ENCODE measurements at regions not wholly inside any gene's neighbourhood (a gene's known extent, or its start where the extent isn't known, plus 50 kb on each side); places are given as distances from the start of the nearest gene placed in this dataset.

DNA sequence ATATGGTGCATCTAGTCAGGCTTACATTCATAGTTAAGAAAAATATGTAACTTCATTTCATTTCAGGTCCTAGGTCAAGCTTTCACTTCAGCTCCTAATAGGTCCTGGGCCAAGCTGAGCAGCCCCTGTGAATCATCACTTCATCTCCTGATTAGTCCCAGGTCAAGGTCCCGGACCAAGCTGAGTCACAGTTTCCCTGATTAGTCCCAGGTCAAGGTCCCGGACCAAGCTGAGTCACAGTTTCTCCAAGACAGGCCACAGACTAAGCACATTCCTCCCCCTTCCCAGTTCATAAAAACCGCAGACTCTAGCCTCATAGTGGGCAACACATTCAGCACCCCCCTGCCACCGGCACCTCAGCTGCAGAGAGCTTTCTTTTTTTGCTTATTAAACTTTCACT lies 1331.8 kb downstream of the PCDH19 start:
- Histone ChIP-seq H3K27ac (ENCODE audit: low read length) (no peak overlapping the region), H3K4me1 (ENCODE audit: control insufficient read depth, low read depth, low read length) (no peaks in the 10 kb centered on the region), H3K36me3 (ENCODE audit: control insufficient read depth, low read depth, low read length) (no peaks in the 10 kb centered on the region), H3K9me3 (ENCODE audit: control insufficient read depth, low read depth, low read length) (no peaks in the 10 kb centered on the region), H3K9ac (ENCODE audit: low read length) (no peak overlapping the region), H3K4me3 (ENCODE audit: low read length) (no peak overlapping the region), H3K27me3 (ENCODE audit: control insufficient read depth, insufficient read depth, low read length) (no peaks in the 10 kb centered on the region)

DNA sequence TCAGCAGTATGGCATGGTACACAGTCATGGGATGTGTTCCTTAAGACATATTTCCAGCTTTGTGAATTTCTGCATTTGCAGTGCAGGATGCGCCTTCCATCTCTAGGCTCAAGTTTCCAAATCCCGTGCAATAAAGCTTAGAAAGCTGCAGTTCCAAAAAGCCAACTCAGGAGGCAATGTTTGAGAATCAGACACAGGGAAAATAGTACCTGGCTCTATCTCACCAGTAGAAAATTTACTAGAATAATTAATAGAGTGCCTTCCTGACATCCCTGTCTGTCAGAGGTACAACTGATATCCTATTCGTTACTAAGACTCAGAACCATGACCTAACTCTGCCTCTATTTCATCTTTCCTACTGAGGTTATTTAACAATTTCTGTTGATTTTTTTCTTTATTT lies 1333.0 kb downstream of the PCDH19 start:
- Histone ChIP-seq H3K27ac (ENCODE audit: low read length) (no peak overlapping the region), H3K4me3 (ENCODE audit: low read length) (no peak overlapping the region), H3K9ac (ENCODE audit: low read length) (no peak overlapping the region), H3K27me3 (ENCODE audit: control insufficient read depth, insufficient read depth, low read length) (no peaks in the 10 kb centered on the region), H3K4me1 (ENCODE audit: control insufficient read depth, low read depth, low read length) (no peaks in the 10 kb centered on the region), H3K9me3 (ENCODE audit: control insufficient read depth, low read depth, low read length) (no peaks in the 10 kb centered on the region), H3K36me3 (ENCODE audit: control insufficient read depth, low read depth, low read length) (no peaks in the 10 kb centered on the region)

GRCh38 chrX:99073551-99073950 lies 1336.5 kb downstream of the PCDH19 start:
- Histone ChIP-seq H3K9me3 (ENCODE audit: control insufficient read depth, low read depth, low read length) (no peaks in the 10 kb centered on the region), H3K4me3 (ENCODE audit: low read length) (no peak overlapping the region), H3K9ac (ENCODE audit: low read length) (no peak overlapping the region), H3K27ac (ENCODE audit: low read length) (no peak overlapping the region), H3K4me1 (ENCODE audit: control insufficient read depth, low read depth, low read length) (no peaks in the 10 kb centered on the region), H3K27me3 (ENCODE audit: control insufficient read depth, insufficient read depth, low read length) (no peaks in the 10 kb centered on the region), H3K36me3 (ENCODE audit: control insufficient read depth, low read depth, low read length) (no peaks in the 10 kb centered on the region)

- H3K36me3 ChIP-seq (ENCODE audit: control insufficient read depth, low read depth, low read length): no peaks in the 10 kb centered on the region
- H3K4me1 ChIP-seq (ENCODE audit: control insufficient read depth, low read depth, low read length): no peaks in the 10 kb centered on the region
- no peaks in the 10 kb centered on the region for H3K27me3 ChIP-seq (ENCODE audit: control insufficient read depth, insufficient read depth, low read length)
- H3K9me3 ChIP-seq (ENCODE audit: control insufficient read depth, low read depth, low read length): no peaks in the 10 kb centered on the region
- H3K4me3 ChIP-seq (ENCODE audit: low read length): no peak overlapping the region
- no peak overlapping the region for H3K9ac ChIP-seq (ENCODE audit: low read length)
- no peak overlapping the region for H3K27ac ChIP-seq (ENCODE audit: low read length)
Observed at GRCh38 chrX:99051639-99052038, 1358.4 kb downstream of the PCDH19 start.

DNA sequence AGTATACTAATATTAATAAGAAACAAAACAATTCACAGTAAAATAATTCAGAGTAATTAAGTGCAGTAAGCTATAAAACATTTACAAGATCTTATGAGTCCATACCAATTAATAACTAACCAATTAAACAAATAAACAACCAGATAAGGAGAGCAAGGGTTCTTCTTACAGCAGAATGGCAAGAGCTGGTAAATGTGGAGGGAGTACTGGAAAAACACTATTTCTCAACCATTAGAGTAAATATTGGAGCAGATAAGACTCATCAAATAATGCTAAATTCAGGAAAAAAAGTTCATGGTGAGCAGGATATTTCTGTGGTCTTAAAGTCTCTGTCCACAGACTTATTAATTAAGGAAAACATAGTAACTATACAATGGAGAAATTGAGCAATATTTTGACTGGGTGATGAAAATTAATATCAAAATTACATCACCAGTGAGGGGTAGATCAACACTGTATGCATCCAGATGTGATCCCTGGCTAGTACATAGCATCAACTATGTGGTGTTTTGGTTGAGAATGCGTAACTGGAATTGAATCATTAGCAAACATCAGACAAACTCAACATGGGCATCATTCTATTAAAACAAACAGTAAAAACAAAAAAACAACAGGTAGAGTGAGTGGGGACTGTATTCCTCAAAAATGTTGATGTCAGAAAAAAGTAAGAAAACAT lies 1376.7 kb downstream of the PCDH19 start:
- H3K4me1 ChIP-seq (ENCODE audit: control insufficient read depth, low read depth, low read length): peaks cover 12% of the 10 kb centered on the region
- H3K4me3 ChIP-seq (ENCODE audit: low read length): no peak overlapping the region
- no peaks in the 10 kb centered on the region for H3K36me3 ChIP-seq (ENCODE audit: control insufficient read depth, low read depth, low read length)
- no peaks in the 10 kb centered on the region for H3K9me3 ChIP-seq (ENCODE audit: control insufficient read depth, low read depth, low read length)
- H3K27ac ChIP-seq (ENCODE audit: low read length): no peak overlapping the region
- no peaks in the 10 kb centered on the region for H3K27me3 ChIP-seq (ENCODE audit: control insufficient read depth, insufficient read depth, low read length)
- no peak overlapping the region for H3K9ac ChIP-seq (ENCODE audit: low read length)

GRCh38 chrX:99010957-99011356 lies 1399.1 kb downstream of the PCDH19 start:
- no peaks in the 10 kb centered on the region for H3K9me3 ChIP-seq (ENCODE audit: control insufficient read depth, low read depth, low read length)
- H3K27ac ChIP-seq (ENCODE audit: low read length): no peak overlapping the region
- no peaks in the 10 kb centered on the region for H3K36me3 ChIP-seq (ENCODE audit: control insufficient read depth, low read depth, low read length)
- H3K4me3 ChIP-seq (ENCODE audit: low read length): no peak overlapping the region
- H3K9ac ChIP-seq (ENCODE audit: low read length): no peak overlapping the region
- no peaks in the 10 kb centered on the region for H3K27me3 ChIP-seq (ENCODE audit: control insufficient read depth, insufficient read depth, low read length)
- no peaks in the 10 kb centered on the region for H3K4me1 ChIP-seq (ENCODE audit: control insufficient read depth, low read depth, low read length)

GRCh38 chrX:99001286-99001685 lies 1408.8 kb downstream of the PCDH19 start:
- no peak overlapping the region for H3K9ac ChIP-seq (ENCODE audit: low read length)
- no peaks in the 10 kb centered on the region for H3K36me3 ChIP-seq (ENCODE audit: control insufficient read depth, low read depth, low read length)
- no peak overlapping the region for H3K4me3 ChIP-seq (ENCODE audit: low read length)
- H3K9me3 ChIP-seq (ENCODE audit: control insufficient read depth, low read depth, low read length): no peaks in the 10 kb centered on the region
- H3K27me3 ChIP-seq (ENCODE audit: control insufficient read depth, insufficient read depth, low read length): no peaks in the 10 kb centered on the region
- peaks cover 6% of the 10 kb centered on the region for H3K4me1 ChIP-seq (ENCODE audit: control insufficient read depth, low read depth, low read length)
- no peak overlapping the region for H3K27ac ChIP-seq (ENCODE audit: low read length)

DNA sequence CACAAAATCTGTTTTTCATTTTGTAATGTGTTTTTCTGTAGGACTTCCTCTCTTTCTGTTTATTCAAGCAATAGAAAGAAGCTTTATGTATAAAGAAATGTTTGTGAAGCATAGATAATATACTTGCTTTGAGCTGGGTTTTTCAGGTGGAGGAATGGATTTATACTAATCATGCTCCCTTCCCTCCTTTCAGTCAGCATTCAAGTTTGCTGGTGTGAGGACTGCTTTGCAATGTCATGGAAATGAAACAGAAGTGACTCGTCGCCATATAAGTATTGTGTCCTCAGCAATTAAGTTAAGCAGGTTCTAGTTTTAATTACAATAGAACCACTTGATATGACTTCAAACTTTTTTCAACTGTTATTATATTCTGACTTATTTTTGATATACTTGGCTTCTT lies 1447.1 kb downstream of the PCDH19 start:
- H3K4me3 ChIP-seq (ENCODE audit: low read length): no peak overlapping the region
- no peaks in the 10 kb centered on the region for H3K36me3 ChIP-seq (ENCODE audit: control insufficient read depth, low read depth, low read length)
- no peak overlapping the region for H3K9ac ChIP-seq (ENCODE audit: low read length)
- no peaks in the 10 kb centered on the region for H3K9me3 ChIP-seq (ENCODE audit: control insufficient read depth, low read depth, low read length)
- H3K27ac ChIP-seq (ENCODE audit: low read length): peak overlapping the region; percentile 56
- no peaks in the 10 kb centered on the region for H3K27me3 ChIP-seq (ENCODE audit: control insufficient read depth, insufficient read depth, low read length)
- peaks cover 30% of the 10 kb centered on the region for H3K4me1 ChIP-seq (ENCODE audit: control insufficient read depth, low read depth, low read length)

- H3K9me3 ChIP-seq (ENCODE audit: control insufficient read depth, low read depth, low read length): peaks cover 10% of the 10 kb centered on the region
- H3K36me3 ChIP-seq (ENCODE audit: control insufficient read depth, low read depth, low read length): no peaks in the 10 kb centered on the region
- H3K27ac ChIP-seq (ENCODE audit: low read length): no peak overlapping the region
- no peaks in the 10 kb centered on the region for H3K4me1 ChIP-seq (ENCODE audit: control insufficient read depth, low read depth, low read length)
- no peak overlapping the region for H3K9ac ChIP-seq (ENCODE audit: low read length)
- H3K27me3 ChIP-seq (ENCODE audit: control insufficient read depth, insufficient read depth, low read length): no peaks in the 10 kb centered on the region
- H3K4me3 ChIP-seq (ENCODE audit: low read length): no peak overlapping the region
Observed at GRCh38 chrX:98956014-98956413, 1454.1 kb downstream of the PCDH19 start.

GRCh38 chrX:98939456-98939855 lies 1470.6 kb downstream of the PCDH19 start:
- H3K27ac ChIP-seq (ENCODE audit: low read length): no peak overlapping the region
- H3K27me3 ChIP-seq (ENCODE audit: control insufficient read depth, insufficient read depth, low read length): no peaks in the 10 kb centered on the region
- H3K9ac ChIP-seq (ENCODE audit: low read length): no peak overlapping the region
- no peaks in the 10 kb centered on the region for H3K9me3 ChIP-seq (ENCODE audit: control insufficient read depth, low read depth, low read length)
- no peaks in the 10 kb centered on the region for H3K36me3 ChIP-seq (ENCODE audit: control insufficient read depth, low read depth, low read length)
- peaks cover 5% of the 10 kb centered on the region for H3K4me1 ChIP-seq (ENCODE audit: control insufficient read depth, low read depth, low read length)
- H3K4me3 ChIP-seq (ENCODE audit: low read length): no peak overlapping the region

DNA sequence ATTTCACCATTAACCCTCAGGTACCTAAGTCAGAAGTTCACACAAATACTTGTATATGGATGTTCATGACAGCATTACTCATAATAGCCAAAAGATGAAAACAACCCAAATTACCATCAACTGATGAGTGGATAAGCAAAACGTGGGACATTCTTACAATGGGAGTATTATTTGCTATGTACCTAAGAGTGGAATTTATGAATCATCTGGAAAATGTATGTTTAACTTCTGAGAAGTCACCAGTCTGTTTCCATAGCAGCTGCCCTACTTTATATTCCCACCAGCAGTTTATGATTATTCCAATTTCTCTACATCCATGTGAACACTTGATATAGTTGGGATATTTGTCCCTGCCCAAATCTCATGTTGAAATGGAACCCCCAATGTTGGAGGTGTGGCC lies 1478.9 kb downstream of the PCDH19 start:
- H3K27me3 ChIP-seq (ENCODE audit: control insufficient read depth, insufficient read depth, low read length): no peaks in the 10 kb centered on the region
- no peaks in the 10 kb centered on the region for H3K36me3 ChIP-seq (ENCODE audit: control insufficient read depth, low read depth, low read length)
- no peak overlapping the region for H3K4me3 ChIP-seq (ENCODE audit: low read length)
- peaks cover 5% of the 10 kb centered on the region for H3K4me1 ChIP-seq (ENCODE audit: control insufficient read depth, low read depth, low read length)
- H3K27ac ChIP-seq (ENCODE audit: low read length): no peak overlapping the region
- H3K9me3 ChIP-seq (ENCODE audit: control insufficient read depth, low read depth, low read length): no peaks in the 10 kb centered on the region
- H3K9ac ChIP-seq (ENCODE audit: low read length): no peak overlapping the region

DNA sequence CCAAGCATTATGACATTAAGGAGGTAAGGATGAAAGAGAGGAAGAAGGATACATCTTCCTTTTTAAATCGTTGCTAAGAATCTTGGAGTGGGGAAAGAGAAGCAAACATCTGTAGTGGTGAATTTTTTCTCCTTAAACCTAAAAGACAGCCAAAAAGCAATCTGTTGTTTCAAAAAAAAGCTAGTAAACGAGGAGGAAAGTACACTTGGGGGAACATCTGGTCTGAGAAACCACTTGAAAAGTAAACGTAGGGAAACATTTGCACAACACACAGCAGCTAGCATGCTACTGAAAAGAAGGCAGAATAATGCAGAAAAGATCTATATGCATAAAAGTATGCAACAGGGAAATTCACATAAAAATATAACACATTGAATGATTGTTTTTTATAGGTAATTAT lies 1485.6 kb downstream of the PCDH19 start:
- H3K4me3 ChIP-seq (ENCODE audit: low read length): no peak overlapping the region

More for the DNA sequence above, 1485.6 kb downstream of the PCDH19 start:
- H3K27ac ChIP-seq (ENCODE audit: low read length): no peak overlapping the region
- H3K4me1 ChIP-seq (ENCODE audit: control insufficient read depth, low read depth, low read length): peaks cover 5% of the 10 kb centered on the region
- no peak overlapping the region for H3K9ac ChIP-seq (ENCODE audit: low read length)
- H3K9me3 ChIP-seq (ENCODE audit: control insufficient read depth, low read depth, low read length): no peaks in the 10 kb centered on the region
- H3K27me3 ChIP-seq (ENCODE audit: control insufficient read depth, insufficient read depth, low read length): no peaks in the 10 kb centered on the region
- no peaks in the 10 kb centered on the region for H3K36me3 ChIP-seq (ENCODE audit: control insufficient read depth, low read depth, low read length)
